ENCODE measurements at regions not wholly inside any gene's neighbourhood (a gene's known extent, or its start where the extent isn't known, plus 50 kb on each side); places are given as distances from the start of the nearest gene placed in this dataset.
"Not testable (repeated sequence)": the region's sequence is repeated elsewhere in the genome, so short reads cannot be mapped to it uniquely, and the experiment has no call there.

DNA sequence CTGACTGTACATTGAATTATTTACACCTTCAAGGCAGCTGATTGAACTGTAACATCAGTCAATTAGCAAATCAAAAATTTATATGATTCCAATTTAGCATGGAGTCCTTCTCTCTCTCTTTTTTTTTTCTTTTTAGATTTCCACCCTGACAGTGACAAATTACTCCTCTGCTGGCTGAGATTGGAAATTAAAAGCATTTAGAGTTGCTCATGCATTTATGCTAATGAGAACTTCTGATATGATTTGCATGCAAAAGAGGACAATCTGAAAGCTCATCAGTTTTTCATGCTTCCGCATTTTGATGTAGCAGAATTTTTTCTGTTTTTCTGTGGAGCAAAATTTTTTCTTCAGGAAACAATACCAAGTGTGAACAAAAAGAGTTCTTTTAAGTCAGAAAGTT lies 130.5 kb upstream of the NOX3 start:
- no peak for DNase-seq (ENCODE audit: low read depth)

DNA sequence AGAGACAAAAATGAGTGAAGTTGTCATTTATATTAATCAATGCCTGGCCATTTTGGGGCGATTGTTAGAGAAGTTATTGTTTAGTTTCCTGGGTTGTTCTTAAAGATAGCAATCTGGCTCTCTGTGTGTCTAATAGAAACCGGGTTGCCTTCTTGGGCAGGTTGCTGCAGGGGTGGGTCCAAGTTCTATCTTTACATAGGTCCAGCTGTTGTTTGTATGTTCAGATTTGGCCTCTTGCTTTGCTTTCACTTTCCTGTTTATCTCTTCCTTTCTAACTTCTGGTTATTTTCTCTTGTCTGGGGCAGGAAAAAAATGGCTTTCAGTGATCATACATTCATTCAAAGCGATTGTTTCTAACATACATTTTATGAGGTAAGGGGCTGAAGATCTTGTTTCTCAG lies 128.4 kb upstream of the NOX3 start:
- no peak for DNase-seq (ENCODE audit: low read depth)

DNA sequence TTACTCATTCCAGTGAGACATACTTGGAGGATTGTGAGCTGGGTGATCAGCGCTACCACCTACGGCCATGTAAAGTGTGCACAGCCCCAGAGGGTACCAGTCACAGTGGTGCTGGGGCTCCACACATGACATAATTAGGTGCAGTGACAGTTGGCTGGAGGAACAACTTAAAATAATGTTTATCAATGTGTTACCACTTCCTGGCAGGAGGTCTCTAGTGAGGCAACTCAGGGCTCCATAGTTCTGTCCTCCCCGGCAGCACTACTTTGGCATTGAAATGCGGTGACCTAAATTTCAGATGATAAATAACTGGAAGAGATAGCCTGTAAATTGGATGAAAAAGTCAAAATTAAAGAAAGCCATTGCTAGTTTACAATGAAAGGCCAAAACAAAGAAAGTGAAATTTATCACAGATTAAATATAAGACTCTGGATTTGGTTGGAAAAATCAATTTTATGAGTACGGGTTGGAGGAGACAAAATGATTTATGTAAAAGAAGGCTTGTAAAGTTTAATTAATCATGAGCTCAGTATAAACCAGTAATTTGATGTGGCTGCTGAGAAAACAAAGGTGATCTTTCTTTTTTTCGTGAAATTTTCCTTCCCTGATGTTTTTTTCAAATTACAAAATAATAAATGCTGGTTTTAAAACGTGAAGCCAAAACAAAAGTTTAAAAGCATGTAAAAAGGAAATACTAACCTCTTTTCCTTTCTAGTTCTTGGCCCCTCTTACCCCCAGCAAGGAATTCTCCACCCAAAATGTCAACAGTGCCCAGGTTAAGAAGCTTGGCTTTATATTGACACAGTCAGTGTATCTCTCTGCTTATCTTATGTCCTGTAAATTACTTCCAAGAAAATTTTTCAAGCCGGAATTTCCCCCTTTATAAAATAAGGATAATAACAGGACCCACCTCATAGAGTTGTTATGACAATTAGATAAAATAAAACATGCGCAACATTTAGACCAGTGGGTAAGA lies 126.7 kb upstream of the NOX3 start:
- DNase-seq (ENCODE audit: low read depth) = no peak

DNA sequence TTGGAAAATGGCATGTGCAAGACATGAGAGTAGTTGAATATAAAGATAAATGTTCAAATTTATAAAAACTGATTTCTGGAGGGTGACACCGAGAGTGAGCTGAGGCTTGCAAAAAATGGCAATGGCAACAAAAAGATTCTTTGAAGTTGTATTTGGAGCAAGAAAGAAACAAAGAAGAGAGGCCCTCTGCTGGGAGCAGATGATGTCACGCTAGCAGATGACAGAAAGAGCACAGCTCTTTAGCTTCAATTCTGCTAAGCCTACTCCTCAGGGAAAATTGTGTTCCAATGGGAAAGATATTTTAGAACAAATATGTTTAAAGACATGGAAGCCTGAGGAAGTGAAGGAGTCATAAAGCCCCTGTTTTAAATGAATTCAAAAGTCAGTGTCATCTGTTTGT lies 125.3 kb upstream of the NOX3 start:
- DNase-seq (ENCODE audit: low read depth) = no peak

DNA sequence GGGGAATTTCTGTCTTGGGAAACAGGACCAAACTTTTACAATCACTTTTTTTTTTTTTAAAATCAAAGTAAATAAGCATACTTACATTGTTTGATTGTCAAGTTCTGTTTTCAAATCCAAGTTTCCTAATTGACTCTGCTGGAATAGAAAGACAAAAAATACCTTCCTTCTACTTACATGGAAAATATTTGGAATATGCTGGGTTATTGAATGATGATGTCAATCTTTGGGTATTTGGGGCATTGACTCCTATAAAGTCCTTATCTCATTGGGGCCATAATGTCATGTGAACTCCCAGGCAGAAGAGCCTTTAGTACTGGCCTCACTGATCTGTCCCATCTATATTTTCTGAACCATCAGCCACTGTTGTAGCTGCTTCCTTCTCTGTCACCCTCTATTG lies 122.6 kb upstream of the NOX3 start:
- no peak for DNase-seq (ENCODE audit: low read depth)

DNA sequence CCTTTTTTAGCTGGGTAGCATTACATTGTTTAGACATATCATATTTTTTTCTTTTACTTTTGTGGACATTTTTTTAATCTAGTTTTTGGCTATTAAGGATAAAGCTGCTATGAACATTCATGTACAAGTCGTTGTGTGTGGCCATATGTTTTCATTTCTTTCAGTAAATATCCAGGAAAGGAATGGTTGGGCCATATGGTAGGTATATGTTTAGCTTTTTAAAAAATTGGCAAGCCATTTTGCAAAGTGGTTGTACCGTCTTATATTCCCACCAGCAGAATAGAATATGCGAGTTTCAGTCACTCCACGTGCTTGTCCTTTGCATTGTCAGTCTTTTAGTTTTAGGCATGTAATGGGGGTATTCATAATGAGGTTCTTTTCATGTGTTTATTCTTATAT lies 106.3 kb upstream of the NOX3 start:
- DNase-seq (ENCODE audit: low read depth) = no peak

DNA sequence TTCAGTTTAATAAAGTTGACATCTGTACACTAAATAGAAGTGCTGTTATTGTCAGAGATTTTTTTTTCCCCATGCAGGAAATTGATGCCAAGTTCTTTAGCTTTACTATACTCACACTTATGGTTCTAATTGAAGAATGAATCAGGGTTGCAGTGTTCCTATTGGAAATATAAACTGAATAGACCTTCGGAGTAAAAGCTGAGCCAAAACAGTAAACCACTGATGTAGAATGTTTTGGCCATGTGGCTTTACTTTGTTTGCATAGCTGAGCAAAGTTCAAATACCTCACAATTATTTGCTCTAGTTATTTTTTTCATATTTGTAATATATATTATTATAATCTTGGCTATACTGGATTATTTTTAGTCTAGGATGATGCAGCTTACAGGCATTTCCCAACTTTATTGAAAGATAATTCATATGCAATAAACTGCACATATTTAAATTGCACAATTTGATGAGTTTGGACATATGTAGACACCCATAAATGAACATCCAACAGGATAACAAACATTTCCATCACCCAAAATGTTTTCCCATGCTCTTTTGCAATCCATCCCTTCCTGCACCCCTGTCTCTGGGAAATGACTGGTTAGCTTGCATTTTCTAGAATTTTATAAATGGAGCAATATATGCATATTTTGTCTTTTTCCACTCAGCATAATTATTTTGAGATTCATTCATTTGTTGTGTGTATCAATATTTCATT lies 105.8 kb upstream of the NOX3 start:
- no peak for DNase-seq (ENCODE audit: low read depth)

DNA sequence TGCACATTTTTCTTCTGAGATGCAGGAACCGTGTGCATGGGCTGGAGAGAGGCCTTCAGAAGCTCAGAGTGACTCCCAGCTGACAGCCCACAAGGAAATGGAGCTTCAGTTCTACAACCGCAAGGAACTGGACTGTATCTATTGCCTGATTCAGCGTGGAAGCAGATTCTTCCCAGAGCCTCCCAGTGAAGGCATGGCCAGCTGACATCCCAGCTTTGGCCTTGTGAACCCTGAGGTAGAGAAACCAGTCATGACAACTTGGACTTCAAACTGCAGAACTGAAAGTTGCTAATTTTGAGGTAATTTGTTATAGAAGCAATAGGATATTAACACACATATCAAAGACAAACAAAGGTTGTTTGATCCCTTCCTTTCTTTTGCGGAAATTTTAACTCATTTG lies 94.3 kb upstream of the NOX3 start:
- no peak for DNase-seq (ENCODE audit: low read depth)

DNA sequence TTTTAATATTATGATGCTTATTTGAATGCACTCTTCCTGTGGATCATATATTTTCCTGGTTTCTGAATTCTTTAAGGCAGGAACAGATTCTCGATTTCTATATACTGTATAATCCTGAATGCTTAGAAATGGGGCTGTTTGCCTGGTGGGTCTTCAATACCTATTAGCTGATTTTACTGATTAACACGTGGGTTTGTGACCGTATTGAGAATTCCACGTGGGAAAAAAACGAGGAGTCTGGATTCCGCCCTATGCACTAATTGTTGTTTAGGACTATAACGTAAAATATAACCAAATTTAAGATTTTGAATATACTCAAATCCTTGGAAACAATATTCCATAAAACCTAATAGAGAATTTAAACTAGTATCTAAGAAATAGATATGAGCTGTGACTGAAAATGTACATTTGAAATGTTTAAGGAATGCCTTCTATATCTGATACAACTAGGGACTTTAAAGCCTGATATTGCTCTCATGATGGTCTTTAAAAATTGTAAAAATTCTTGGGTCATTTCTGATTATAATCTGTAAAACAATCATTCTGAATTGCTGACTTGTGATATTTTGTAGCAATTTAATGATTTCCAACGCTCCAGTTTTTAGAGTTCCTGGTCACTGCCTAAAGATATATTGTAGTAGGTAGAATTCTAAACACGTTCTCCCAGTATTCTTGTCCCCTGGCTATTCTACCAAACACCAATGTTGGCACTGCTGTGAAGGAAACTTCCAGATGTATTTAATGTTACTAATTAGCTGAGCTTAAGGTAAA lies 93.6 kb upstream of the NOX3 start:
- DNase-seq (ENCODE audit: low read depth) = no peak

DNA sequence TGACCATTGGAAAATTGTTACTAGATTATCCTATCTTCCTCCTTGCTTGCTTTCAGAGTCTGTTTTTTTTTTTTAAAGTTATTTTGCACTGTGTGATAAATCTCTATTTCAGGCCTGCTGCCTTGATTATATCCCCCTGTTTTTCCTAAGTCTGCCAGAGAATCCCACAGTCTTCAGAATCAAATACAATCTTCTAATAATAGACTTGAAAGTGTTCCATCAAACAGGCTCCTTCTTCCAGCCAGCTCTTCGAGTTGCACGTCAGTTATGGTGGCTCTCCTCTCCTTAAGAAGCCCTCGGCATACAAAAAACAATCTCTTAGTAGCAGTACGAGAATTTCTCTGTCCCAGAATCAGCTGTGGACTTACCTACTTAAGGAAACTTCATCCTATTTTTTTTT lies 92.9 kb upstream of the NOX3 start:
- no peak for DNase-seq (ENCODE audit: low read depth)

DNA sequence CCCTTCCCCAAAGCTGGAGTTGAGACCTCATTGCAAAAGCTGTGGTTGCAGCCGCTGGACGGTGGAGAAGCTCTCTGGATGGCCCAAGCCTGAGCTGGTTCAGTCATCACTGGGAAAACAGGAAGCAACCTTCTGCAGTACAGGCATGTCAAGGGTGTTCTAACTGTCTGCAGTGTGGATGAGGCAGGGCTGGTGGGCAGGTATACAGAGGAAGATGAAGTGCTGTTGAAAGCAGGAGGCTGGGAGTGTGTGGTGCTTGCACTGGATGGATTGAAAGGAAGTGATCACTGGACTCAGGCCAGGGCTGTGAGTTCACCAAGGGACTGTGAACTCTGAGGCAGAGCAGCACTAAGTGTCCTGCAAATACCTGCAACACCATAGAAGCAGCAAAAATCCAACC lies 89.0 kb upstream of the NOX3 start:
- DNase-seq (ENCODE audit: low read depth) = no peak

DNA sequence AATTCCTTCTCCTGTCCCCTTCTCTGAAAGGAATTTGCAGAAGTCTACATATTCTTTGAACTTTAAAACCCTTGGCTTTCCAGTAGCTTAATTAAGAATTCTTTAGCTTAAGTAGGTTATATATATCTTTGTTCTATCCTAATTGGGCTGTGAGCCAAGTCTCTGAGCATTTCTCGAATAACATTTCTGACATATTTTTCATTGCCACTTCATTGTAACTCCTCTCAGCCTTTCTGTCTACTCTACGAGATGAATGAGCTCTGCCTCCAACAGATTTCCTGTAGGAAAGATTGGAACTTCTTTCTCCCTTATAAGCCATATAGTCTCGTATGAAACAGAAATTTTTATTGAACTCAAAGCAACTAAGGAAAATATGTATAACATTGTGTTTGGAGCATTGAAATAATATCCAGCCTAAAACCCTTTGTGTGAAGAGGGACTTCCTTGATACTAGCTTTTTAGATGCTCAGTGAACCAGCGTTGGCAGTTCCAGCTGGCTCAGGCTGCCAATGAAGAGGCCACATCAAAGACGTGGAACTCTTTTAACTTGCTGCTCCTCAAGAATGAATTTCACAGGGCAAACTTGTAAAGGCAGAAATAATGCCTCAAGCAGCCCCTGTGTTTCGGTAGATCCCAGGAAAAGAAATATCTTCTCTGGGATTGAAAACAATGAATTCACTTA lies 87.7 kb upstream of the NOX3 start:
- no peak for DNase-seq (ENCODE audit: low read depth)

DNA sequence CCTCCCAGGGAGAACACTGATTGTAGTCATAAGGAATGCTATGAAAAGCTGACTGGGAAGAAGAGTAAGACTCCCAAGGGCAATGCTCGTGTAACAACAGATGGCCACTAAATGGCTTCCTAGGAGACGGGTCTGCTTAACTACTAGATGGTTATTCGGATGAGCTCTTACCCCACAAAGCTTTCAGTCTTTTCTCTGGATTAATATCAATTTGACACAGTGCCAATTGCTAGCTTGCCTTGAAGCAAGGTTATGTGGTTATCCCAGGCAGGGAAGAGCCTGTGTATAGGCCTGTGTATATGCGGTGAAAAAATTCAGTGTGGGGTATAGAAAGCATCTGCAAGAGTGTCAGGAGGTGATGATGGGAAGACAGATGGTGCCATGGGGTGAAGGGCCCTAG lies 86.4 kb upstream of the NOX3 start:
- no peak for DNase-seq (ENCODE audit: low read depth)

DNA sequence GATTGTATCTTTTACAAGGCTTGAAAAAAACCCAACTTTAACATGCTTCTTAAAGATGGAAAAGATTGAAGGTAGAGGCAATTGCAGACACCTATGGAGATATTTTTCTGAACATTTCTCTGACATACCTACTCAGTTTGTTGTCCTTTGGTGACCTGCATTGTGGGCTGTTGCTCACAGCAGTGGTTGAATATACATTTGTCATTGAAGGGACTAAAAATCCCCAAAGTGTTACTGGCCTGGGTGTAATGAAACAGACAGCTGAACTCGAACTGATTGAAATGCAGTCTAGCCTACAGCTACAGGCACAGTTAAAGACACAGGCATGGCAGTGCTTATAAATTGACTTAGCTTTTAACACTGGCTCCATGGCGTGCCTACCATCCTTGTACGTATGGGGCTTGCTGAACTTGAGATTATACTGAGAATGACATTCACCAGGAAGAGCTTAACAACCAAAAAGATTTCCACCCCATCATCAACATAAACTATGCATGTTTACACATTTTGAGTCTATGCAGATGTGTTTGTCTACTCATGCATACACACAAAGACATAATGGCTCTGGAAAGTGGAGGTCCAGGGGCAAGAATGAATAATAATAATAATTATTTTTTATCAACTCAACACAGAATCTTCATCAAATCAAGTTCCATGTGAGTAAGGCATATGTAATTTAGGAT lies 83.2 kb upstream of the NOX3 start:
- DNase-seq (ENCODE audit: low read depth) = no peak

DNA sequence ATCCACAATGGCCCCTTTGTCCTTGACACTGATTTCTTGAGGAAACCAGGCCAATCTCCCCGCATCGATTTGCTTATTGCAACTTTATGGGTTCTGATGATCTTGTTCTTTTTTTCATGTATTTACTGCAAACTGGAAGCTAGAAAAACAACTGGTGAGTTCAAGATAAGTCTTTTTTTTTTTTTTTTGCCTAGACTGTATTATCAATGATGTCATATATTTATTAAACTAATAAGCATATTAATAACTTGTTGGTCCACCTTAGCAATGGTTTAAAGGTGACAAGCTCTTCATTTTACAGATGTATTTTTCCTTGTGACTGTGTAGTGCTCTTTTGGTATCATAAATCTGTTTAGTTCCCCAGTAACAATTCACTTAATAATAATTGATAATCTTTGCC lies 79.0 kb upstream of the NOX3 start:
- DNase-seq (ENCODE audit: low read depth) = no peak

DNA sequence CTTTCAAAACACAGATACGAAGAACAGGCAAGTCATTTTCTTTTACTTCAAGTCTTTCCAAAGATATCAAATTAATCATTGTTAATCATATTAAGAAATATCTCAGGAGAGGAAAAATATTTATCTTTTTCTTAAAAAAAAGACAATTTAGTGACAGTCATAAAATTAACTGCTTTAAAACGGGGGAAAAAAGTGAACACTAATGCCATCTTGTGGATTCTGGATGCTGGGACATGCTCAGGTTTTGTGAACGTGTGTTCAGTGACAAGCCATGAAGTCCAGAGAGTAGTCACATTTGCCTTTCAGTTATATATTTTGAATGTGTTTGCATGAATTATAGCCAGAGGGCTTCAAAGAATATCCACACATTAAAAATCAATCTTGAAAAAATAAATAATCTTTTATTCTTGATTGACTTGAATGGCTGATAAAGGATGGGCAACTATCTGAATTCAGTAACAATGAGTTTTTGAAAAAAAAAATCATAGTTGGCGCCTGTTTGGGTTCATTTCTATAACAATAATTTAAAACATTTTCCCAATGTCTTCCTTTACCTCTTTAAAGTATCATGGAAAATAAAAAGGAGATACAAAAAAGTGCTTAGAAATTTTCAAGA lies 74.7 kb upstream of the NOX3 start:
- no peak for DNase-seq (ENCODE audit: low read depth)

DNA sequence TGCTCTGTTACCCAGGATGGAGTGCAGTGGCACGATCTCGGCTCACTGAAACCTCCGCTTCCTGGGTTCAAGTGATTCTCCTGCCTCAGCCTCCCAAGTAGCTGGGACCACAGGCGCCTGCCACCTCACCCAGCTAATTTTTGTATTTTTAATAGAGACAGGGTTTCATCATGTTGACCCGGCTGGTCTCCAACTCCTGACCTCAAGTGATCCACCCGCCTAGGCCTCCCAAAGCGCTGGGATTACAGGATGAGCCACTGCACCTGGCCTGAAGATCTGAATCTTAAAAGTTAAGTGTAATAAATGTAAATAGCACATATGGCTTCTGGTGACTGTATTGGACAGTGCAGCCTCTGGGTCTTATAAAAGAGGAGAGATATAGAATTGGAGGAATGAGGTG lies 74.2 kb upstream of the NOX3 start:
- not testable (repeated sequence) for DNase-seq (ENCODE audit: low read depth)

DNA sequence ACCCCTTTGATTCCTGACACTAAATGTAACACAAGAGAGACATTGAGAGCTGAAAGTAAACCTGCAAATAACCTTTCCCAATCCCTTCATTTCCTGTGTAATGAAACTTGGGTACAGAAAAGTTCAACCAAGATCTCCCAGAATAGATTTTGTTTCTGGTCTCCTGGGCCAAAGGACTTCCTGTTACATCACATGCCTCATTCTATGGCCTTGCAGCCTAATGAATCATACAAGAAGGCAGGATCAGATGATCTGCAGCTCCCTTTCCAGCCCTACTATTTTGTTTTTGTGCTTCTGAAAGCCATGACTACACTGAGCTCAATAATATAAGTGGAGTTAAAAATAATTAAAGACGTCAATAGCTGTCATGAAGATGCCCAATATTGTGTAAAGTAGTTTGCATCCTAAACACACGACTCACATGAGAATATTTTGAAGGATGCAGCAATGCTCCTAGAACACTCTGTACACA lies 73.4 kb upstream of the NOX3 start:
- DNase-seq (ENCODE audit: low read depth) = no peak

DNA sequence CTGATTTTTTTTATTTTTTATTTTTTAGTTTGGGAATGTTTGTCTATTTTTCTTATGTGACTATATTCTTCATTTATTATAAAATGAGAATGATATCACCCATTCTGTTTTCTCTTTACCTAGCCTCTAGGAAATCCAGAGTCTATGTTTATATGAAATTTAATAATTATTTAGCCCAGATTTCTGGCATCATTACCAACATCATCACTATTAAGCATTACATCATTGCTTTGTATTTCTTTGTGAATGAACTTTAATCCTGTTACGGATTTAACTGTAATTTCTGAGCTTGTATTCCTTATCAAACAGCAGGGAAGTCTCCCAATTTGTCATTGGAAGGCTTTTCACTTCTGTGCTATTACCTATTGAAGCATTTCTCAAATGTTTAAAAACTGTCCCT lies 72.7 kb upstream of the NOX3 start:
- DNase-seq (ENCODE audit: low read depth) = no peak

DNA sequence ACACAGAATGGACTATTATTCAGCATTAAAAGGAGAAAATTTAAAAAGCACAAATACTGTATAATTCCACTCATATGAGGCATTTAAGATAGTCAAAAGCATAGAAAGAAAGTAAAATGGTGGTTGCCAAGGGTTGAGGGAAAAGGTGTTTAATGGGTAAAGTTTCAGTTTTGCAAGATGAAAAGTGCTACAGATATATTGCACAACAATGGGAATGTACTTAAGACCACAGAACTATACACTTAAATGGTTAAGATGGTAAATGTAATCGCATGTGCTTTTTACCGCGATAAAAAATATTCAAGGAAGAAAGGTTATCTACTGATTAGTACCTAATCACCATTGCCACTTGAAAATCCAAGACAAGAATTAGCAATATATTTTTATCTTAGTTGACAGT lies 71.8 kb upstream of the NOX3 start:
- no peak for DNase-seq (ENCODE audit: low read depth)

All from stimulated activated CD8-positive, alpha-beta memory T cell treated with anti-CD3 and anti-CD28 coated beads, Interleukin-15, amount 100 ng/mL, for 24 hours (primary cell).